CD4-positive, alpha-beta T cell treated with Interleukin-1 beta for 1 hour (primary cell): ENCODE measurements at regions not wholly inside any gene's neighbourhood (a gene's known extent, or its start where the extent isn't known, plus 50 kb on each side); places are given as distances from the start of the nearest gene placed in this dataset.
"Not testable (repeated sequence)": the region's sequence is repeated elsewhere in the genome, so short reads cannot be mapped to it uniquely, and the experiment has no call there.

Experiments used
- DNase-seq, 2 donors: peaks; one replicate each; pipeline ENCODE4 v3.0.0-alpha.2; 2020 to 2022

- not testable (repeated sequence) for DNase-seq
These were observed 278.8 kb downstream of the FAM47B start for GRCh38 chrX:35221391-35221790.

GRCh38 chrX:35244088-35244741 is 301.6 kb downstream of the FAM47B start:
- no peak for DNase-seq

GRCh38 chrX:35244796-35245508 is 302.4 kb downstream of the FAM47B start:
- no peak for DNase-seq

- DNase-seq, result no peak
These were observed 308.6 kb downstream of the FAM47B start for GRCh38 chrX:35251226-35251625.

GRCh38 chrX:35276115-35276514 is 333.5 kb downstream of the FAM47B start:
- no peak for DNase-seq

GRCh38 chrX:35285289-35285962 is 342.8 kb downstream of the FAM47B start:
- no peak for DNase-seq

- no peak for DNase-seq
These were observed 346.1 kb downstream of the FAM47B start for GRCh38 chrX:35288657-35289056.

- no peak for DNase-seq
These were observed 347.4 kb downstream of the FAM47B start for GRCh38 chrX:35289952-35290351.

GRCh38 chrX:35291013-35291412 is 348.4 kb downstream of the FAM47B start:
- DNase-seq, result no peak

GRCh38 chrX:35292522-35292921 is 349.9 kb downstream of the FAM47B start:
- no peak for DNase-seq

GRCh38 chrX:35305037-35305436 is 362.4 kb downstream of the FAM47B start:
- DNase-seq, result not testable (repeated sequence)

GRCh38 chrX:35339796-35340195 is 397.2 kb downstream of the FAM47B start:
- DNase-seq, result no peak

- no peak for DNase-seq
These were observed 397.9 kb downstream of the FAM47B start for GRCh38 chrX:35340465-35340864.

GRCh38 chrX:35351212-35351611 is 408.6 kb downstream of the FAM47B start:
- no peak for DNase-seq

- no peak for DNase-seq
These were observed 409.3 kb downstream of the FAM47B start for GRCh38 chrX:35351795-35352483.

- DNase-seq, result no peak
These were observed 415.1 kb downstream of the FAM47B start for GRCh38 chrX:35357656-35358055.

GRCh38 chrX:35362866-35363265 is 420.3 kb downstream of the FAM47B start:
- DNase-seq, result no peak

- no peak for DNase-seq
These were observed 424.0 kb upstream of the MAGEB16 start for GRCh38 chrX:35374116-35374515.

- DNase-seq, result no peak
These were observed 417.1 kb upstream of the MAGEB16 start for GRCh38 chrX:35380808-35381700.

GRCh38 chrX:35381709-35382108 is 416.4 kb upstream of the MAGEB16 start:
- DNase-seq, result not testable (repeated sequence)

GRCh38 chrX:35382966-35383365 is 415.2 kb upstream of the MAGEB16 start:
- no peak for DNase-seq

- no peak for DNase-seq
These were observed 405.9 kb upstream of the MAGEB16 start for GRCh38 chrX:35392232-35392631.
